Glutamatergic neuron (in vitro differentiated cells): ENCODE measurements at regions not wholly inside any gene's neighbourhood (a gene's known extent, or its start where the extent isn't known, plus 50 kb on each side); places are given as distances from the start of the nearest gene placed in this dataset.

ENCODE experiments used
- DNase-seq: peaks from one replicate; pipeline ENCODE4 v3.0.0; 2022
- H3K27ac Mint-ChIP-seq: one replicate; pipeline ENCODE4 v1.8.0; 2020; ENCODE audit warnings: mild to moderate bottlenecking, mixed read lengths, inconsistent platforms; ENCODE audit not compliant: unreplicated experiment
- H3K27me3 Mint-ChIP-seq: one replicate; pipeline ENCODE4 v1.8.0; 2020; ENCODE audit warnings: mild to moderate bottlenecking, moderate library complexity, mixed read lengths, inconsistent platforms; ENCODE audit not compliant: unreplicated experiment
- H3K36me3 Mint-ChIP-seq: one replicate; pipeline ENCODE4 v1.8.0; 2020; ENCODE audit warnings: mild to moderate bottlenecking, mixed read lengths, inconsistent platforms; ENCODE audit not compliant: unreplicated experiment
- H3K4me1 Mint-ChIP-seq: one replicate; pipeline ENCODE4 v1.8.0; 2020; ENCODE audit warnings: mild to moderate bottlenecking, low read depth, mixed read lengths, inconsistent platforms; ENCODE audit not compliant: unreplicated experiment
- H3K4me3 Mint-ChIP-seq: one replicate; pipeline ENCODE4 v1.8.0; 2020; ENCODE audit warnings: mild to moderate bottlenecking, mixed read lengths, inconsistent platforms; ENCODE audit not compliant: unreplicated experiment
- H3K9me3 Mint-ChIP-seq: one replicate; pipeline ENCODE4 v1.8.0; 2020; ENCODE audit warnings: mild to moderate bottlenecking, moderate library complexity, mixed read lengths, inconsistent platforms; ENCODE audit not compliant: unreplicated experiment
- TF ChIP-seq, protein P1 (sequence below): fragments of 200-600 bp; sonication (generic); IDR thresholded peaks from one replicate; pipeline ENCODE4 v1.5.0; 2021; ENCODE audit not compliant: partially characterized antibody, unreplicated experiment

DNA sequence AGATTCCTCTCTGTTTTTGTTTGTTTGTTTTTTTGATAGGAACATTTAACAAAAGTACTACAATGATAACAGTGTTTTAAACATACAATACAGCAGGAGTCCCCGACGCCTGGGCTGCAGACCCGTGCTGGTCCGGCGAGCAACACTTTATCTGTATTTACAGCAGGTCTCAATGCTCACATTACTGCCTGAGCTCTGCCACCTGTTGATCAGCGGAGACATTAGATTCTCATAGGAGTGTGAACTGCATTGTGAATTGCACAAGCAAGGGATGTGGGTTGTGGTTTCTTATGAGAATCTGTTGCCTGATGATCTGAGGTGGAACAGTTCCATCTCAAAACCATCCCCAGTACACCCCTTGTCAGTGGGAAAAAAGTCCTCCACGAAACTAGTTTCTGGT is 1068.5 kb upstream of the CDH10 start:
- TF ChIP-seq, protein P1, sequence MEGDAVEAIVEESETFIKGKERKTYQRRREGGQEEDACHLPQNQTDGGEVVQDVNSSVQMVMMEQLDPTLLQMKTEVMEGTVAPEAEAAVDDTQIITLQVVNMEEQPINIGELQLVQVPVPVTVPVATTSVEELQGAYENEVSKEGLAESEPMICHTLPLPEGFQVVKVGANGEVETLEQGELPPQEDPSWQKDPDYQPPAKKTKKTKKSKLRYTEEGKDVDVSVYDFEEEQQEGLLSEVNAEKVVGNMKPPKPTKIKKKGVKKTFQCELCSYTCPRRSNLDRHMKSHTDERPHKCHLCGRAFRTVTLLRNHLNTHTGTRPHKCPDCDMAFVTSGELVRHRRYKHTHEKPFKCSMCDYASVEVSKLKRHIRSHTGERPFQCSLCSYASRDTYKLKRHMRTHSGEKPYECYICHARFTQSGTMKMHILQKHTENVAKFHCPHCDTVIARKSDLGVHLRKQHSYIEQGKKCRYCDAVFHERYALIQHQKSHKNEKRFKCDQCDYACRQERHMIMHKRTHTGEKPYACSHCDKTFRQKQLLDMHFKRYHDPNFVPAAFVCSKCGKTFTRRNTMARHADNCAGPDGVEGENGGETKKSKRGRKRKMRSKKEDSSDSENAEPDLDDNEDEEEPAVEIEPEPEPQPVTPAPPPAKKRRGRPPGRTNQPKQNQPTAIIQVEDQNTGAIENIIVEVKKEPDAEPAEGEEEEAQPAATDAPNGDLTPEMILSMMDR: no peak
- DNase-seq: no peak
- Mint-ChIP-seq H3K27ac (no peak overlapping the region), H3K27me3 (no peaks in the 10 kb centered on the region), H3K4me1 (no peaks in the 10 kb centered on the region), H3K36me3 (no peaks in the 10 kb centered on the region), H3K4me3 (no peak overlapping the region), H3K9me3 (no peaks in the 10 kb centered on the region)

DNA sequence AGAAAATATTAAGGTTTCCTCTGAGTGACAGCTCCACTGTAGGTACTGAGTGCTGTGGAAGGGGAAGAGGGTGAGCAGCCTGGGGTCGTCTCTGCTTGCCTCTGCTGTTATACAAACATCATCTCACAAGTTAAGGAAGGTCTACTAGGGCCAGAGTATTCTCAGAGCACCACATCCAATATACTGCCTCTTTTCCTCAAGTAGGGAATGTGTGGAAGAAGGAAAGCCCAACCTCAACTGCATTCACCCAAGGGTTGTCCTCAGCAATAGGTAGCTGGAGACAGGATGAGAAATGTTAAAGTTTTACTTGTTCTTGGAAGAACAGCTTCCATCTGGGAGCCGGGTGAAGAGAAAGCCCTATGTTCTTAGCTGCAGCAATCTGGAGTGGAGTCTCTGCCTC is 1062.3 kb upstream of the CDH10 start:
- Mint-ChIP-seq H3K36me3 (no peaks in the 10 kb centered on the region), H3K9me3 (peaks cover 2% of the 10 kb centered on the region), H3K4me1 (no peaks in the 10 kb centered on the region), H3K4me3 (no peak overlapping the region), H3K27ac (no peak overlapping the region), H3K27me3 (no peaks in the 10 kb centered on the region)
- TF ChIP-seq, protein P1: no peak
- no peak for DNase-seq

DNA sequence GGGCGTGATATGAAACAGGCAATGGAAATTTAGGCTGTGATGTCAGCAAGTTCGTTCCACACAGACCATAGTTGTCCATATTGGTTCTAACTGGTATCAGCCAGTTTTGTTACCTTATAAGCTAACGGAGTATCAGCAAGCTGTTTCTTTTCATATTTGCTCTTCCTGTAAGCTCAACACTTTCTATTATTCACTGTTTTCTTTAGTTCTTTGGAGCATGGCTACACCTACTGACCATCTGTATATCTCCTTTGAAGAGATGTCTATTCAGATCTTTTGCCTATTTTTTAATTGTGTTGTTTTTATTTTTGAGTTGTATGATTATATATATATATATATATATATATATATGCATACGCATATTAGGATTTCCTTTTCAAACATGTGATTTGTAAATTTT is 1057.2 kb upstream of the CDH10 start:
- no peak overlapping the region for H3K27ac Mint-ChIP-seq
- H3K9me3 Mint-ChIP-seq: peaks cover 2% of the 10 kb centered on the region
- H3K4me3 Mint-ChIP-seq: no peak overlapping the region
- DNase-seq: no peak
- H3K27me3 Mint-ChIP-seq: no peaks in the 10 kb centered on the region
- H3K36me3 Mint-ChIP-seq: no peaks in the 10 kb centered on the region
- peaks cover 3% of the 10 kb centered on the region for H3K4me1 Mint-ChIP-seq
- TF ChIP-seq, protein P1: no peak

DNA sequence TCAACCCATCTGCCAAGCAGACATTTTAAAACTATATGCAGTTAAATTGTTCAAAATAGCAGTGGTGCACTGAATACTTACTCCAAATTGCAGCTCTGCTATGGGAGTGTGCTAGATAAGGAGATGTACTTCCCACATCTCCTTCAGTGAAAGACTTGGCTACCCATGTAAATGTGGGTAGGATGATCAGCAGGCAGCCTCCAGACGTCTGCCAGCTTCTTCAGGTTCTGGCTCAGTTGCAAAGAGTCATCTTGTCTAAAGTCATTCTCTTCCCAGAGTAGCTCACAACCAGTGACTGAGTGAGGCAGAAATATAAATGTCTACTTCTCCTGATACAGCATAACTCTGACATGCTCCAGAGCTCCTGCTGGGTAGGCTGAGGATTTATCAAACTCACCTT is 1050.0 kb upstream of the CDH10 start:
- TF ChIP-seq, protein P1: no peak
- H3K4me1 Mint-ChIP-seq: peaks cover 3% of the 10 kb centered on the region

DNA sequence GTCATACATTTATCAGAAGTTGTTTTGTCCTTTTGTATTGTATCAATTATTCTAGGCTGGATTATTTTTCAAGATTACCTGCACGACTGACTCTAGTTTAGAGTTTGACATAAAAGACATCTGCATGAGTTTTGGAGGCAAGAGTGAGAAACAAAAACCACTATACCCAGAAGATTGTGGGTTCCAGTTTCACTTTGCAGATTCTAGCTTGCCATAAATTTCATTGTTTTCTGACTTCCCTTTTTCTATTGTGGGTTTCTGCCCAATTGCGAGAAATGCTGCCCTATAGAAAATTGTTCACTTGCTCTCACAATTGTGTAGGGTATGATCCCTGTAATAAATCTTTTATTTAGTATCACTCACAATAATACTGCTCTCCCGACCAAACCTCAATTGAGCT is 1043.4 kb upstream of the CDH10 start:
- Mint-ChIP-seq H3K27me3 (no peaks in the 10 kb centered on the region), H3K36me3 (no peaks in the 10 kb centered on the region), H3K4me1 (no peaks in the 10 kb centered on the region), H3K4me3 (no peak overlapping the region), H3K27ac (no peak overlapping the region), H3K9me3 (no peaks in the 10 kb centered on the region)
- no peak for DNase-seq
- TF ChIP-seq, protein P1: no peak

More for the DNA sequence above, 1050.0 kb upstream of the CDH10 start:
- Mint-ChIP-seq H3K9me3 (no peaks in the 10 kb centered on the region), H3K27me3 (no peaks in the 10 kb centered on the region), H3K36me3 (no peaks in the 10 kb centered on the region), H3K4me3 (no peak overlapping the region), H3K27ac (no peak overlapping the region)
- no peak for DNase-seq
